Right kidney (tissue), 1 donor: ENCODE measurements at regions not wholly inside any gene's neighbourhood (a gene's known extent, or its start where the extent isn't known, plus 50 kb on each side); places are given as distances from the start of the nearest gene placed in this dataset.
"Not testable (repeated sequence)": the region's sequence is repeated elsewhere in the genome, so short reads cannot be mapped to it uniquely, and the experiment has no call there.

Source experiments
- DNase-seq: peaks from one replicate; pipeline ENCODE4 v3.0.0-alpha.2; 2016

GRCh38 chr13:81473366-81473899 lies 1132.5 kb upstream of the SPRY2 start:
- DNase-seq: no peak

GRCh38 chr13:81458170-81458569 lies 1117.2 kb upstream of the SPRY2 start:
- no peak for DNase-seq

- no peak for DNase-seq
Observed at GRCh38 chr13:81446441-81446840, 1105.5 kb upstream of the SPRY2 start.

GRCh38 chr13:81442904-81443303 lies 1102.0 kb upstream of the SPRY2 start:
- DNase-seq: no peak

GRCh38 chr13:81425286-81425685 lies 1084.4 kb upstream of the SPRY2 start:
- no peak for DNase-seq

GRCh38 chr13:81409284-81409683 lies 1068.4 kb upstream of the SPRY2 start:
- DNase-seq: no peak

- DNase-seq: no peak
Observed at GRCh38 chr13:81408647-81409046, 1067.7 kb upstream of the SPRY2 start.

GRCh38 chr13:81406639-81407292 lies 1065.8 kb upstream of the SPRY2 start:
- no peak for DNase-seq

- DNase-seq: no peak
Observed at GRCh38 chr13:81406022-81406421, 1065.1 kb upstream of the SPRY2 start.

GRCh38 chr13:81396192-81396591 lies 1055.3 kb upstream of the SPRY2 start:
- no peak for DNase-seq

- no peak for DNase-seq
Observed at GRCh38 chr13:81395368-81395767, 1054.4 kb upstream of the SPRY2 start.

GRCh38 chr13:81394640-81395039 lies 1053.7 kb upstream of the SPRY2 start:
- DNase-seq: no peak

- DNase-seq: no peak
Observed at GRCh38 chr13:81393721-81394120, 1052.8 kb upstream of the SPRY2 start.

- no peak for DNase-seq
Observed at GRCh38 chr13:81393110-81393509, 1052.2 kb upstream of the SPRY2 start.

- no peak for DNase-seq
Observed at GRCh38 chr13:81388400-81388799, 1047.5 kb upstream of the SPRY2 start.

GRCh38 chr13:81383444-81383843 lies 1042.5 kb upstream of the SPRY2 start:
- DNase-seq: no peak

- no peak for DNase-seq
Observed at GRCh38 chr13:81382246-81382645, 1041.3 kb upstream of the SPRY2 start.

- no peak for DNase-seq
Observed at GRCh38 chr13:81381560-81381959, 1040.6 kb upstream of the SPRY2 start.

GRCh38 chr13:81379183-81379582 lies 1038.3 kb upstream of the SPRY2 start:
- DNase-seq: no peak

GRCh38 chr13:81377921-81378320 lies 1037.0 kb upstream of the SPRY2 start:
- no peak for DNase-seq

GRCh38 chr13:81375709-81376108 lies 1034.8 kb upstream of the SPRY2 start:
- DNase-seq: no peak

- DNase-seq: not testable (repeated sequence)
Observed at GRCh38 chr13:81362711-81363110, 1021.8 kb upstream of the SPRY2 start.

GRCh38 chr13:81350056-81350455 lies 1009.1 kb upstream of the SPRY2 start:
- no peak for DNase-seq
